Stimulated activated CD8-positive, alpha-beta memory T cell treated with anti-CD3 and anti-CD28 coated beads, Interleukin-2, amount 100 ng/mL, for 1 hour (primary cell): ENCODE measurements at regions not wholly inside any gene's neighbourhood (a gene's known extent, or its start where the extent isn't known, plus 50 kb on each side); places are given as distances from the start of the nearest gene placed in this dataset.

Experiments used
- DNase-seq, 2 donors: peaks; one replicate each; pipeline ENCODE4 v3.0.0-alpha.2; 2020; ENCODE audit warnings: low read depth in 2 of 2

DNA sequence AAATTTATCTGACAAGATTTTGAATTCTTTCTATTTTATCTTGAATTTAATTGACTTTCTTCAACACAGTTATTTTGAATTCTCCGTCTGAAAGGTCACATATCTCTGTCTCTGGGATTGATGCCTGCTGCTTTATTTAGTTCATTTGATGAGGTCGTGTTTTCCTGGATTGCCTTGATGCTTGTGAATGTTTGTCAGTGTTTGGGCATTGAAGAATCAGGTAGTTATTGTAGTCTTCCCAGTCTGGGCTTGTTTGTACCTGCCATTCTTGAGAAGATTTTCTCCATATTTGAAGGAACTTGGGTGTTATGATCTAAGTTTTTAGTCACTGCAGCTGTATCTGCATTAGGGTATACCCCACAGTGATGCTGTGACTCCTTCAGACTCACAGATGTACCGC is 315.8 kb upstream of the DDHD1 start:
- DNase-seq: no peak

- DNase-seq: no peak
Measured at GRCh38 chr14:53464376-53464775, 311.3 kb upstream of the DDHD1 start.

DNA sequence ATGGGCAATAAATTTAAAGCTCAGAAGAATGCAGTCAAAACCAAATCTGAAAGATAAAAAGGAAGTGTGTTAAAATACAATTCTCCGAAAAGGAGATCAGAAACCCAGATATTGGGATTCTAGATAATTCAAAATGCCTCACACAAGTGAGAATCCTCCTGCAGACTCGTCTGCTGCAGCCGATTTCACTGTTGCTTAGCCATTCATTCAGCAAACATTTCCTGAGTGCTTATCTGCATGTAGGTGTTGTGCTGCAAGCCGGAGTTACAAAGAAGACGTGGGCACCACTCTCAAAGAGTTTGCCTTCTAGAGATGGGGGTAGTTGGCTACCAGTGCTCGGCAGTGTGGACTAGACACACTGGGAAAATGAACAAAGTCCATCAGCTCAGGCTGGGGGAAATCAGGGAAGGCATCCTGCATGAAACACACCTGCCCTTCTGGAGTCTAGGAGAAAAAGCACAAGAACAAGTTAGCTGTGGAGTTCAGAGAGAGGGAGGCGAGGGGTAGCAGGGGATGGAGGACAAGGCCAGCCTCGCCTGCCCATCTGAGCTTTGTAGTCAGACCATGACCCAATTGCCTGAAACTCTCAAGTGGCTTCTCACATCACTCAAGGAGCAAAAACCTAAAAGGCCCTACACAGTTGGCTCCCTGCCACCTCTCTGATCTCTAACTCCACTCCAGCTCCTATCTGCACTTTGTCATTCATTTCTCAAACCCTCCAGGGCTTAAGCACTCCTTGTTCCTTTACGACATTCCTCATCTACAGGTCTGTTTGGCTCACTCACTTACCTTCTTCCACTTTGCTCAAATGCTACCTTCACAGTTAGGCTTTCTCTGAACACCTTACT is 310.0 kb upstream of the DDHD1 start:
- no peak for DNase-seq

DNA sequence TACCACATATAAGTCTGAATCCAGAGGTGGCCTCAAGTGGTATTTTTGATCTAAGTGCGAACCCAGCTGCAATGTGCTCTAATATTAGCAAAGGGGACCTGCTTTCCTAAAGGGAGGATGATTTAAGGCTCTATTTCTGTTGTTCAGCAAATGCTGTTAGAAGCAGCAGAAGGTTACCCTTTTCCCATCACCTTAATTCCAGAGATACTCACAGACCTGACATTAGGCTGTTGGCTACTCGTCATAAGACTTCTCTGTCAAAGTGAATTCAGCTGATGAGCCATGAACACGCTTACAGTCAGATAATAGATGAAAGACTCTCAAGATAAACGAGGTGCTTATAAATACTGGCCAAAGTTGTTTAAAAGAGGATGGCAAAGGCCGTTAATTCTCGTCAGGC is 308.7 kb upstream of the DDHD1 start:
- DNase-seq: no peak

- no peak for DNase-seq
Measured at GRCh38 chr14:53460544-53460943, 307.4 kb upstream of the DDHD1 start.

- no peak for DNase-seq
Measured at GRCh38 chr14:53458368-53458814, 305.3 kb upstream of the DDHD1 start.

GRCh38 chr14:53456931-53457330 is 303.8 kb upstream of the DDHD1 start:
- no peak for DNase-seq

- no peak for DNase-seq
Measured at GRCh38 chr14:53452005-53452673, 299.0 kb upstream of the DDHD1 start.

DNA sequence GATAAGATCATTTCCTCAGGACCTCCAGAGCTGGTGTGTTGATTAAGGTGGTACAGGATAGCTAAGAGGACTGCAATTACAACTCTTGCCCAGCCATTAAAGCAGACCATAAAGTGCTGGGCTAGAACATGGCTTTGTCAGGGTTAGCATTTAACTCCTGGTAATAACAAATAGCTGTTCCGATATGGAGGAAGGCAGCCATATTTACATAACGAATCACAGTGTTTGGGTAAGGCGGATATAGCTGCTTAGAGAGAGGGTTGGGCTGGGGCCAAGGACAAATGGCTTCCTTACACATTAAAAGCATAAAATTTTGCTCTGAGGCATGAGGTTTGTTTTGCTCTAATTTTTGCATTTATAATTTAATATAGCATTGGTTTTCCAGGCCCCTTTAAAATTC is 297.7 kb upstream of the DDHD1 start:
- no peak for DNase-seq

- no peak for DNase-seq
Measured at GRCh38 chr14:53448682-53449081, 295.6 kb upstream of the DDHD1 start.

- DNase-seq: no peak
Measured at GRCh38 chr14:53444677-53445312, 291.7 kb upstream of the DDHD1 start.

DNA sequence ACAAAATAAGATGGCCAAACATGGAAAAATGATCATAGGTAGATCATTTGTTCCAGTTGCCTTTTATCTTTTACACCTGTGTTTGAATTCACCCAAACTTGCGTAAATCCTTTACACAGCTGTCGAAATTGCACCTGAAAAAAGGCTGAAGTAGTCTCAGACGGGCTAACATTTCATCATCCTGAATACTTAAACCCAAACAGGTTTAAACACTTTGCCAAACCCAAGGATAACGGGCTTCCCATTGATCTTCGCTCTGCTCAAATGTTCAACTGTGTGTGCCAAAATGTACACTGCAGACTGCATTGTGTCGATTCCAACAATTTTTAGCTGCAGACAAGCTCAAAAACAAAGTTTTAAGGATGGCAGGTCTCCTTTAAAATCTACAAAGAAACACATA is 288.7 kb upstream of the DDHD1 start:
- no peak for DNase-seq

DNA sequence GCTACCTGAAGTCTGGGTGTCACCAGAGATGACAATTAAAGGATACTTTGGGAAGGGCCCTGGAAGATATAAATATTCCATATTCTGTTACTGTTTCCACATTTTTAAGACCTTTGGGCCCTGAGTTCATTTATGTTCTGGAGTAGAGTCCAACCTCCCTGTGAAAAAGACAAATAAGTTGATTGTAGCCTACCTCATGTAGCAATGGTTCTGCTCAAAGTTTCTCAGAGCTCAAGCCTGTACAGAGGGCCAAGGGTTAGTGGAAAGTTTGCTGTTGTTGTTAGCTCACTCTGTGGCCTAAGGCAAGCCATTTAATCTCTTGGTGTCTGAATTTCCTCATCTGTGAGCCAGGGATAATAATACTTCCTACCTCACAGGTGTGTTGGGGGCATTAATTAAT is 284.7 kb upstream of the DDHD1 start:
- no peak for DNase-seq

- no peak for DNase-seq
Measured at GRCh38 chr14:53432378-53432802, 279.3 kb upstream of the DDHD1 start.

- DNase-seq: no peak
Measured at GRCh38 chr14:53430870-53431269, 277.7 kb upstream of the DDHD1 start.

DNA sequence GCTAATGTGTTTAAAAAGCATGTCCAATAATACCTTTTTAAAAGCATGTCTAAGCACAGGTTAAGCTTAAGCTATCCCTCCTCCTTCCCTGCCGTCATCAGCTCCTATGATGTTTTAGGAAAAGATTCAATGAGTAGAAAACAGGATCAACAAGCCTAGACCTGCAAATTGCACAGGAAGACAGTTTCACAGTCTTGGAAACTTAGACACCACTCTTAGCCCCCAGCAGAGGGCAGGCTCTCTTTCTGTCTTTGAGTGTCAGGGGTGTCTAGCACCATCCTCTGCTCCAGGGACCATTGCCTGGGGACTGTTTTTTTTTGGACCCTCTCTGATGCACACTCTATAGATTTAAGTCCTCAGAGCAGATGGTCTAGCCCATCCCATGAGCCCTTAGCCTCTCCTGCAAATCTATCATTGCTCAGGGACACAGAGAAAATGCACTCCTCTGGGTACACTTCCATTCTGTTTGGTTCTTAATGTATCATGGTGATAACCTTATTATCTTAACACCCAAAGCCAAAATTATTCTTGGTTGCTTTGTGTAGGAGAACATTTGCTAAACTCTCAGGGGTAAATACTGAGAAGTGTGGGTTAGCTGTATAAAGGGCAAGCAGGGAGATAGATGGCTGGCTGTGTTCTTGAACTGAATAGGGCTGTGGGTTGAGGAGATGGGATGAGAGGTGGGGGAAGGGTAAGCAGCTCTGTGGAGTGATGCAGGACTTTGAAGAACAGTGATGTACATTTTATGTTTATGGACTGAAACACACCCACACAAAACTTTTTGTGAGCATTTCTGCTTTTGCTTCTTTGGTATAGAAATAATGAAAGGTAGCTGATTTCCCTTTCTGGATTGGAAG is 259.9 kb upstream of the DDHD1 start:
- no peak for DNase-seq

DNA sequence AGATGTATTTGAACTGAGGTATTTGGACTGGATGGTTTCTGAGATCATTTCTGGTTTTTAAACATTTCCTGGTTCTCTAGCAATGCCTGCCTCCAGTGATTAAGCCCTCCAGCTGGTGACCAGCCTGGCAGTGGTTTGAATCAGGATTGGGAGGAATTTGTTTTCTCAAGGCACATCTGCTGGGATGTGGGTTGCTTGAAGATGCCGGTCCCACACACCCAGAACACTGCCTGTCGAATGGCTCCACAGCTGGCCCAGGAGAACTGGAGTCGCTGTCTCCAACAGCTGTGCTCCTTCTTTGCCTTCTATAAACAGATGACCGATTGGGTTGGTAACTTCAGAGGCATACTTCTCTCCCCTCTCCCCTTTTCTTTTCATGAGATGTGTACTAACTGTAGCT is 258.0 kb upstream of the DDHD1 start:
- DNase-seq: no peak

DNA sequence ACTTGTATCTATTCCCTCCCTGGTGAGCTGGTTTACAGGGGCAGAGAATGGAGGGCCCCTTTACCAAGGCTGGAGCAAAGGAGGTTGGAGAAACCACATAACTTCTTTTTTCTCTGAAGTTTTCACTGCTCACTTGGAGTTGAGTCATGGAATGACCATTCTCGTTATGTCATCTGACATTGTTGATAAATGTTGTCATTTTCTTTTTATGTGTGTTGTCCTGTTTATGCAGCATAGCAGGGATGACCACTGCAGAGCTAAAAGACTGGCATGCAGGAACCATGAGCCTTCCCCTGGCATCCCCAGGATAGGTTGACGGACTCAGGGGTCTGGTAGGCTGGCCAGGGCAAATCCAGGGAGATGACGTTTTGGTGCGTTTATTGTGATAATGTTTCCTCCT is 256.8 kb upstream of the DDHD1 start:
- no peak for DNase-seq

DNA sequence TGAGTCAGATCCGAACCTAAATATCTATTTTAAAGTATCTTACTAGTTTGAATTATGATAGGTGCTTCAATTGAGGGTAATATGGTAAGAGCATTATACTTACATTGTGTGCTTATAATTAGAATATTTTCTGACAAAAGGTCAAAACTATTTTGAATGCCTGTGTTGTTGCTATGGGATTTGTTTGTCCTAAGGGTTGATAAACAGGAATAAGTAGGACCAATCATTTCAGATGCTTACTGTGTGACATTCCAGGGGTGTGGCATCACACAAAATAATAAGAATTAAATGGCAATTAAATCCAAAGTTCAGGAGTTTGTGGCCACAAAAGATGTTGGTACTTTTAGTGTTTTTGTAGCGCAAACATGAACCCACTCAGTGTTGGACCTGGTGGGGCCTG is 256.2 kb upstream of the DDHD1 start:
- DNase-seq: no peak

- DNase-seq: no peak
Measured at GRCh38 chr14:53408175-53408879, 255.2 kb upstream of the DDHD1 start.

DNA sequence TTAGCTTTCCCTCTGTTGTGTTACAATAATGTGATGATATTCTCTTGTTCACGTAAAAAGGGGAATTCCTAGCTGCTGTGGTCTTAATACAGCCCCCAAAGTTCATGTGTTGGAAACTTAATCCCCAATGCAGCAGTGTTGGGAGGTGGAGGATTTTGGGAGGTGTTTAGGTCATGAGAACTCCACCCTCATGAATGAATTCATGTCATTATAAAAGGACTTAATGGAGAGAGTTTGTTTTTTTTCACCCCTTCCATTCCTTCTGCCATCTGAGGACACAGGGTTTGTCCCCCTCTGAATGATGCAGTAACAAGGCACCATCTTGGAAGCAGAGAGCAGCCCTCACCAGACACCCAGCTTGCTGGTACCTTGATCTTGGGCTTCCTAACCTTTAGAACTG is 253.4 kb upstream of the DDHD1 start:
- DNase-seq: no peak
